MCF 10A (cell line): ENCODE measurements at regions not wholly inside any gene's neighbourhood (a gene's known extent, or its start where the extent isn't known, plus 50 kb on each side); places are given as distances from the start of the nearest gene placed in this dataset.
A peak's percentile ranks its signal among the peaks of the same experiment; 100 is the strongest.

ENCODE experiments used
- BruUV-seq: library from RNA; stranded (reverse); fragments of 400-500 nt; replicated peaks from 2 replicates; lab custom pipeline; 2021; lab: Mats Ljungman, UMichigan
- CTCF ChIA-PET: fragments of 300-600 bp; sonication (Branson Sonifier 250); formaldehyde crosslinking; extraction: SDS; loops from one replicate; lab custom pipeline; 2021; ENCODE audit warnings: antibody characterized with exemption, inconsistent platforms; lab: Yijun Ruan, JAX
- POLR2A ChIA-PET: fragments of 300-600, 350-650 bp; sonication (Branson Sonifier 250); formaldehyde crosslinking; extraction: SDS; loops from one replicate; lab custom pipeline; 2020; ENCODE audit warnings: antibody characterized with exemption, inconsistent platforms; lab: Yijun Ruan, JAX
- DNase-seq: peaks from one replicate; pipeline ENCODE4 v3.0.0-alpha.2; 2018; ENCODE audit not compliant: unreplicated experiment
- H3K27ac Mint-ChIP-seq: one replicate; pipeline ENCODE4 v1.8.0; 2022; ENCODE audit warnings: mild to moderate bottlenecking, low read depth, mixed read lengths; ENCODE audit not compliant: unreplicated experiment
- H3K27me3 Mint-ChIP-seq: one replicate; pipeline ENCODE4 v1.8.0; 2022; ENCODE audit warnings: mixed read lengths; ENCODE audit not compliant: insufficient read depth, unreplicated experiment
- H3K36me3 Mint-ChIP-seq: one replicate; pipeline ENCODE4 v1.8.0; 2022; ENCODE audit warnings: mild to moderate bottlenecking, moderate library complexity, mixed read lengths; ENCODE audit not compliant: insufficient read depth, unreplicated experiment
- H3K4me1 Mint-ChIP-seq: one replicate; pipeline ENCODE4 v1.8.0; 2022; ENCODE audit warnings: mixed read lengths; ENCODE audit not compliant: insufficient read depth, unreplicated experiment
- H3K4me3 Mint-ChIP-seq: one replicate; pipeline ENCODE4 v1.8.0; 2022; ENCODE audit warnings: mild to moderate bottlenecking, moderate library complexity, mixed read lengths; ENCODE audit not compliant: unreplicated experiment
- H3K9me3 Mint-ChIP-seq: one replicate; pipeline ENCODE4 v1.8.0; 2022; ENCODE audit warnings: mixed read lengths; ENCODE audit not compliant: unreplicated experiment
- CTCF ChIP-seq: fragments of 200-600 bp; IDR thresholded peaks from one replicate; pipeline ENCODE4 v1.8.0; 2022; ENCODE audit warnings: antibody characterized with exemption, mild to moderate bottlenecking; ENCODE audit not compliant: unreplicated experiment
- intact Hi-C: fragments of 100-400 bp; cut with micrococcal nuclease; formaldehyde crosslinking; loops from 2 replicates; pipeline ENCODE4 v1.14.1; 2022

- ChIA-PET POLR2A (interaction anchor here (0.6 to 1.1 kb wide), 2 partner anchors 13 to 211 kb away, joined by 3 to 4 read pairs; no protein-coding TSS in a partner anchor), CTCF (interaction anchor here (0.6 to 2.0 kb wide), 3 partner anchors 12 to 277 kb away, joined by 3 to 4 read pairs (median 3); no protein-coding TSS in a partner anchor)
- H3K27me3 Mint-ChIP-seq = no peaks in the 10 kb centered on the region
- H3K9me3 Mint-ChIP-seq = no peaks in the 10 kb centered on the region
- intact Hi-C loops = no loop called here
- no peak for TF ChIP-seq CTCF
- peaks cover 5% of the 10 kb centered on the region for H3K4me1 Mint-ChIP-seq
- no peak overlapping the region for H3K4me3 Mint-ChIP-seq
- no peaks in the 10 kb centered on the region for H3K36me3 Mint-ChIP-seq
- BruUV-seq = no TSS peak
- H3K27ac Mint-ChIP-seq = no peak overlapping the region
- no peak for DNase-seq
Measured at GRCh38 chr4:141416677-141417363, 196.1 kb downstream of the ZNF330 start.

GRCh38 chr4:141417387-141417786 is 196.7 kb downstream of the ZNF330 start:
- POLR2A ChIA-PET = interaction anchor here (0.6 kb wide), 1 partner anchor 210 kb away, joined by 3 read pairs; no protein-coding TSS in a partner anchor
- no peak overlapping the region for H3K27ac Mint-ChIP-seq

GRCh38 chr4:141425124-141425523 is 204.4 kb downstream of the ZNF330 start:
- H3K9me3 Mint-ChIP-seq = no peaks in the 10 kb centered on the region
- H3K4me1 Mint-ChIP-seq = peaks cover 8% of the 10 kb centered on the region
- no peak overlapping the region for H3K4me3 Mint-ChIP-seq
- DNase-seq = peak; percentile 85
- BruUV-seq = no TSS peak
- H3K36me3 Mint-ChIP-seq = no peaks in the 10 kb centered on the region
- ChIA-PET CTCF (interaction anchor here (0.6 to 0.9 kb wide), 2 partner anchors 32 to 220 kb away, joined by 4 read pairs; no protein-coding TSS in a partner anchor), POLR2A (interaction anchor here (0.6 to 2.2 kb wide), 3 partner anchors 19 to 151 kb away, joined by 3 to 6 read pairs (median 4); no protein-coding TSS in a partner anchor)
- no peaks in the 10 kb centered on the region for H3K27me3 Mint-ChIP-seq
- intact Hi-C loops = no loop called here
- H3K27ac Mint-ChIP-seq = peak overlapping the region; percentile 54
- TF ChIP-seq CTCF = no peak

More at GRCh38 chr4:141417387-141417786, 196.7 kb downstream of the ZNF330 start:
- BruUV-seq = no TSS peak
- Mint-ChIP-seq H3K4me1 (peaks cover 5% of the 10 kb centered on the region), H3K27me3 (no peaks in the 10 kb centered on the region), H3K36me3 (no peaks in the 10 kb centered on the region), H3K4me3 (no peak overlapping the region), H3K9me3 (no peaks in the 10 kb centered on the region)
- no peak for TF ChIP-seq CTCF
- DNase-seq = no peak
- intact Hi-C loops = no loop called here
- CTCF ChIA-PET = interaction anchor here (0.6 to 2.0 kb wide), 3 partner anchors 11 to 277 kb away, joined by 3 to 4 read pairs (median 3); no protein-coding TSS in a partner anchor

- POLR2A ChIA-PET = no interaction called here
- Mint-ChIP-seq H3K4me3 (no peak overlapping the region), H3K27me3 (no peaks in the 10 kb centered on the region), H3K4me1 (peaks cover 18% of the 10 kb centered on the region), H3K9me3 (no peaks in the 10 kb centered on the region), H3K27ac (no peak overlapping the region), H3K36me3 (peaks cover 6% of the 10 kb centered on the region)
- no peak for TF ChIP-seq CTCF
- CTCF ChIA-PET = interaction anchor here (1.2 kb wide), 1 partner anchor 11 kb away, joined by 4 read pairs; no protein-coding TSS in a partner anchor
- no TSS peak for BruUV-seq
- no peak for DNase-seq
- intact Hi-C loops = no loop called here
Measured at GRCh38 chr4:141427726-141428296, 207.1 kb downstream of the ZNF330 start.
